HCT116 (cell line): ENCODE measurements at regions not wholly inside any gene's neighbourhood (a gene's known extent, or its start where the extent isn't known, plus 50 kb on each side); places are given as distances from the start of the nearest gene placed in this dataset.

Source experiments
- POLR2A ChIP-seq: IDR thresholded peaks from 2 replicates; pipeline ENCODE4 v1.7.0; 2011; ENCODE audit warnings: borderline replicate concordance; ENCODE audit not compliant: insufficient read depth, insufficient read length; ENCODE audit errors: extremely low read depth
- TF ChIP-seq, protein P1 (sequence below), 3 experiments: fragments of 200-600 bp in 1 of 3; sonication (generic) in 1 of 3; IDR thresholded peaks in 2 of 3; conservative IDR thresholded peaks in 1 of 3; 2 replicates each; pipeline ENCODE4 v1.5.1; 2012 to 2017; ENCODE audit warnings: low read depth in 2 of 3, low read length in 2 of 3, antibody characterized with exemption in 1 of 3, borderline replicate concordance in 1 of 3, control low read depth in 1 of 3, mild to moderate bottlenecking in 1 of 3, mixed read lengths in 1 of 3, mixed run types in 1 of 3, moderate library complexity in 1 of 3; ENCODE audit not compliant: insufficient read depth in 1 of 3

DNA sequence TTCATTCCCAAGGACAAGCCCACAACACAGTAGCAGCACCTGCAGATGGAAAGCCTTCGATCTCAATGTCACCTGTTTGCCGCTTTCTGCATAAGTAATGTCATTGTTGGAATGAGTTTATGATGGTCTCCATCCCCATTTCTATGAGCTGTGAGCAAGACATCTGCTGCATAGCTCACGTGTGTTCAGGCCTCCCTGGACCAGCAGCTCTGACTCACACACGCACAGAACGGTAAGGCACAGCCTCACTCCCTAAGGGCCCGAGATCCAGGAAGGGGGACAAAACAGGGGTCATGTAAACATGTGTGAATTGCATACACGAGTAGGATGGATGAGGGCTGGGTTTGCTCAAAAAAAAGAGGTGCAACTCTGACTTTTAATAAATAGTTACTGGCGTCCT, 223.1 kb downstream of the SOX9 start:
- TF ChIP-seq POLR2A = no peak
- TF ChIP-seq, protein P1, sequence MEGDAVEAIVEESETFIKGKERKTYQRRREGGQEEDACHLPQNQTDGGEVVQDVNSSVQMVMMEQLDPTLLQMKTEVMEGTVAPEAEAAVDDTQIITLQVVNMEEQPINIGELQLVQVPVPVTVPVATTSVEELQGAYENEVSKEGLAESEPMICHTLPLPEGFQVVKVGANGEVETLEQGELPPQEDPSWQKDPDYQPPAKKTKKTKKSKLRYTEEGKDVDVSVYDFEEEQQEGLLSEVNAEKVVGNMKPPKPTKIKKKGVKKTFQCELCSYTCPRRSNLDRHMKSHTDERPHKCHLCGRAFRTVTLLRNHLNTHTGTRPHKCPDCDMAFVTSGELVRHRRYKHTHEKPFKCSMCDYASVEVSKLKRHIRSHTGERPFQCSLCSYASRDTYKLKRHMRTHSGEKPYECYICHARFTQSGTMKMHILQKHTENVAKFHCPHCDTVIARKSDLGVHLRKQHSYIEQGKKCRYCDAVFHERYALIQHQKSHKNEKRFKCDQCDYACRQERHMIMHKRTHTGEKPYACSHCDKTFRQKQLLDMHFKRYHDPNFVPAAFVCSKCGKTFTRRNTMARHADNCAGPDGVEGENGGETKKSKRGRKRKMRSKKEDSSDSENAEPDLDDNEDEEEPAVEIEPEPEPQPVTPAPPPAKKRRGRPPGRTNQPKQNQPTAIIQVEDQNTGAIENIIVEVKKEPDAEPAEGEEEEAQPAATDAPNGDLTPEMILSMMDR (IDR thresholded peaks at IDR 0.05 in 2 of 3, conservative IDR thresholded peaks at IDR 0.05 in 1 of 3; ENCODE audit: borderline replicate concordance in 1 of 3, insufficient read depth in 1 of 3, low read depth in 2 of 3, low read length in 2 of 3) = no peak
